NCI-H510A (cell line): ENCODE measurements at regions not wholly inside any gene's neighbourhood (a gene's known extent, or its start where the extent isn't known, plus 50 kb on each side); places are given as distances from the start of the nearest gene placed in this dataset.
A peak's percentile ranks its signal among the peaks of the same experiment; 100 is the strongest.
"Not testable (repeated sequence)": the region's sequence is repeated elsewhere in the genome, so short reads cannot be mapped to it uniquely, and the experiment has no call there.

Experiments used
- DNase-seq: peaks from one replicate; lab custom pipeline; 2025; lab: John Stamatoyannopoulos, UW

- no peak for DNase-seq
These were observed 1325.0 kb downstream of the XPNPEP1 start for GRCh38 chr10:108598320-108598695.

DNA sequence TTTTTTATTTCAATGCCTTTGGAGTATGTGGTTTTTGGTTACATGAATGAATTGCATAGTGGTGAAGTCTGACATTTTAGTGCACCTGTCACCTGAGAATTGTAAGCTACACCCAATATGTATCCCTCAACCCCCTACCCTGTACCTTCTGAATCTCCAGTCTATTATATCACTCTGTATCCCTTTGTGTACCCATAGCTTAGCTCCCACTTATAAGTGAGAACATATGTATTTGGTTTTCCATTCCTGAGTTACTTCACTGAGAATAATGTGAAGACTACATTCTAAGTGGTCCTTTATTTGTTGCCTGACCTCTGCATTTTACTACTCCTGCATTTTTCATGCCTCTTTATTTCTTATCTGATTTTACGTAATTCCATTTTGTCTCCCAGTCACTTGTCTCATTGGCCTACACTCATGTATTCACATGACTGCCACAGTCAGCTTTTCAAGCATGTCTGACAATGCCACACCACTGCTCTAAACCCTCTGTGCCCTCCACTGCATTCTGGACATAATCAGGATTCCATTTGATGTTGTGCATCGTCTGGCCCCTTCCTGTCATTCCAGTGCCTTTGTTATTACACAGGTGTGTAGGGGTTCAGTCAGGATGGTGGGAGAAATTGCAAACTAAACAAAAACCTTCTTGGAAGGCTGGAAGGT is 1325.5 kb downstream of the XPNPEP1 start:
- no peak for DNase-seq

- DNase-seq, result no peak
These were observed 1326.3 kb downstream of the XPNPEP1 start for GRCh38 chr10:108597031-108597430.

GRCh38 chr10:108592956-108593355 is 1330.4 kb downstream of the XPNPEP1 start:
- no peak for DNase-seq

- DNase-seq, result no peak
These were observed 1331.9 kb downstream of the XPNPEP1 start for GRCh38 chr10:108591417-108591816.

- DNase-seq, result no peak
These were observed 1336.9 kb downstream of the XPNPEP1 start for GRCh38 chr10:108586424-108586823.

DNA sequence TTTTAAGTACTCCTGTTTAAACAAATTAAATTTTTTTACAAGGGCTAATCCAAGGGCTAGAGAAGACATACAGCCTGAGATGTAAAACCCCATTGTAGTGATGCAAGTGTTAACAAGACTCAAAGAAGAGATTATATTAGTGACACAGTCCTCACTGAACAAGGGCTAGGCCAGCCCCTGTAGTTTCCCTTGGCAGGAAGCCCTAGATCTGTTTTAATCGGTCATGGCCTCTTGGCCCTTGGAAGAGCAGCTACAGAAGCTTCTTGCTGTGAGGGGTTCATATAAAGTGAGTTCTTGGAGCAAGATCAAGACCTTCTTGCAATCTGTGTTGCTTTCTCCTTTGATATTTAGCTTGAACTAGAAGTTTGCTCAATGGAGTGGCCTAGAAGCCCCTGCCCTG is 1339.4 kb downstream of the XPNPEP1 start:
- no peak for DNase-seq

DNA sequence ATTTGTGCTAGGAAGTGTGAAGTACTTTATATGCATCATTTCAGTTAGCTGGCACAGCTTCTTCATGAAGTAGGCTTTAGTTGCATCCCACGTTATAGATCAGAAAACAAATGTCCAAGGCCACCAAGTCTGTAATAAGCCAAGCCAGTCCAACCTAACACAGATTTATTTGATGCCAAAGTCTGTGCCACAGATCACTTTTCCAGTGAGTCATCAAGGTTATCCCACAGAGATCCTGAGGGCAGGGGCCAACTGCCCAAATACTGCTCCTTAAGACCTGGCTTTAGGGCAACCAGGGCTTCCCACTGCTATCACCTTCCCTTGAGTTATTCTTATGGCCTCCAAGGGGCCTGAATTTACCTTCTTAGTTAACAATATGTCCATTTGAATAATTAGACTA is 1340.4 kb downstream of the XPNPEP1 start:
- no peak for DNase-seq

GRCh38 chr10:108582387-108582786 is 1340.9 kb downstream of the XPNPEP1 start:
- DNase-seq, result no peak

DNA sequence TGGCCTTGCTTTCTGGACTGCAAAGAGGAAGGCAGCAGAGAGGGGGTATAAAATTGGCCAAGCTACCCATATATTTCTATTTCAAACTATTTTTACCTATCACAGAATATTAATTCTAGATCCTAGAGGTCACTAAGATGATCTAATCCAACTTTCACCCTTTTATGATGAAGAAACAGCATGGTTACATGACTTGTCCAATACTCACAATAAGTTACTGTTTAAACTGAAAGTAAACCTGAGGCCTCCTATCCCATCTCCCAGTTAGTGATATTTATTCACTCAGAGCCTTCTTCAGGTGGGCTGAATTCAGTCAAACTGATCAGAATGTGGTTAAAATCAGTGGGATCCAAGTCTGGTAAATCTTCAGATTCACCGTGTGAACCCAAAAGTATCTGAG is 1345.1 kb downstream of the XPNPEP1 start:
- no peak for DNase-seq

DNA sequence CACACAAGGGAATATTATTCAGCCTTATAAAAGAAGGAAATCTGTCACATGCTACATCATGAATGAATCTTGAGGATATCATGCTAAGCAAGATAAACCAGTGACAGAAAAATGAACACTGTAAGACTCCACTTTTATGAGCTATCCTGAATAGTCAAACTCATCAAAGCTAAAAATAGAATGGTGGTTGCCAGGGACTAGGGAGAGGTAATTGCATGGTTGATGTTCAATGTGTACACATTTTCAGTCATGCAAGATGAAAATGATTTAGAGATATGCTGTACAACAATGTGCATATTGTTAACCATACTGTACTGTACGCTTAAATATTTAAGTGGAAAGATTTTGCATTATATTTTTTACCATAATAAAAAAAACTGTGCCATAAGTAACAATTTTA is 1349.1 kb downstream of the XPNPEP1 start:
- no peak for DNase-seq

- no peak for DNase-seq
These were observed 1354.5 kb downstream of the XPNPEP1 start for GRCh38 chr10:108568824-108569223.

GRCh38 chr10:108567899-108568752 is 1355.2 kb downstream of the XPNPEP1 start:
- DNase-seq, result no peak

DNA sequence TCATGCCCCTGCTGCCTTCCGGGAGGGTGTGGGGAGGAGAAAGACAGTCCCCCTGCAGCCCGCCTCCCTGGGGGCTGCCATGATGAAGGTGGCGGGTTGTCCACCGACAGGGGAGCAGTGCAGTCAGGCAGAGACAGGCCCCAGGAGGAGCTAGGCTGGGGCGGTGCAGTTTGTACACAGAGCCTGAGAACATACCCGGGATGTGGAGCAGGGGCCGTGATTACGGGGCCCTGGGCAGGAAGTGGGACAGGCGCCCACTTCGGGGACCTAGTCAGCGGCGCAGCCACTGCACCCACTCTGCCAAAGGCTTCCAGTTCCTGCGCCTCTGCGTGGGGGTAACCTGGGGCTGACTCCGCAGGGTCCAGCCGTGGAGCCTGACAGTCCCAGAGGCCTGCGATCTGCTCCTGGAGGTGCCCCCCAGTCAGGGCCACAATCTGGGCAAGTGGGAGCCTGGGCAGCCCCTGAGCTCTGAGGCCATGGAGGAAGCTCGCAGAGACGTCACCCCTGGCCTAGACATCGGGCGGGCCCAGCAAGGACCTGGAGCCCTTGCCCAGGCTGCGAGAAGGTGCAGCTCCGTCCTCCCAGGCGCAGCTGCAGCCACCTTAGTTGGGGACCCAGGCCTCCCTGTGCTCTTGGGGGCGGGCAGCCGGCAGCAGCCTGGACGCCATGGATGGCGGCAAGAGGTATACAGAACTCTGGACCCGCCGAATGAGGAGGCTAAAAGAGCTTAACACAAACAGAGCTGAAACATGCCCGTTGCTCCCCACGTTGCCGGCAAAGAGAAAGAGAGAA is 1356.8 kb downstream of the XPNPEP1 start:
- no peak for DNase-seq

- no peak for DNase-seq
These were observed 1361.2 kb downstream of the XPNPEP1 start for GRCh38 chr10:108562105-108562504.

- DNase-seq, result no peak
These were observed 1361.7 kb downstream of the XPNPEP1 start for GRCh38 chr10:108561649-108562048.

GRCh38 chr10:108560488-108560887 is 1362.8 kb downstream of the XPNPEP1 start:
- DNase-seq, result no peak

DNA sequence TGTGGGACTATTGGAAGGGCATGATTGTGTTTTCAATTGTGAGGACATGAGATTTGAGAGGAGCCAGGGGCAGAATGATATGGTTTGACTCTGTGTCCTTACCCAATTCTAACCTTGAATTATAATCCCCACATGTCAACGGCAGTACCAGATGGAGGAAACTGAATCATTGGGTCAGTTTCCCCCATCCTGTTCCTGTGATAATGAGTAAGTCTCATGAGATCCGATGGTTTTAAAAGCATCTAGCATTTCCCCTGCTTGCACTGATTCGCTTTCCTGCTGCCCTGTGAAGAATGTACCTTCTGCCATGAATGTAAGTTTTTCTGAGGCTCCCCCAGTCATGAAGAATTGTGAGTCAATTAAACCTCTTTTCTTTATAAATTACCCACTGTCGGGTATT is 1367.1 kb downstream of the XPNPEP1 start:
- DNase-seq, result no peak

DNA sequence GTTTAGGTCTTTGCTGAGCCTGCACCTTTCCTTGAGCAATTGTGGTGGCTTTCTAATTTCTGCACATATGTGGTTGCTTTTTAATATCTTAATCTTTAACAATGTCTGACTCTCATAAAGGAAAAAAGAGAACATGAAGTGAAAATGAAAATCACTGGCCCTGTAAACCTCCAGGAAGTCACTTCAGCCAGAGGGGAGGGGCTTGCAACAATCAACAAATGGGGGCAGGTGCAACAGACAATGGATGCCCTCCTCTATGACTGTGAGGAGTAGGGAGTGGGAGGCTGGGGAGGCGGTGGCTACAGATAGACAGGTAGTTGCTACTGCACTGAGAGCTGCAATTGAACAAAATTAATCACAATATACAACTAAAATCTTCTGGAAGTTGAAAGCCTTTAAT is 1377.4 kb downstream of the XPNPEP1 start:
- DNase-seq, result no peak

GRCh38 chr10:108544500-108545120 is 1378.7 kb downstream of the XPNPEP1 start:
- peak; percentile 9 for DNase-seq

GRCh38 chr10:108533551-108533950 is 1369.0 kb upstream of the SORCS1 start:
- DNase-seq, result not testable (repeated sequence)
